Breast epithelium (tissue), 3 donors: ENCODE measurements at regions not wholly inside any gene's neighbourhood (a gene's known extent, or its start where the extent isn't known, plus 50 kb on each side); places are given as distances from the start of the nearest gene placed in this dataset.

Experiments
- POLR2A ChIP-seq: fragments of 450-650 bp; IDR thresholded peaks from one replicate; pipeline ENCODE4 v1.6.1; 2016; ENCODE audit warnings: antibody characterized with exemption, mild to moderate bottlenecking, moderate library complexity
- TF ChIP-seq, protein P1 (sequence below), 3 donors: fragments of 450-650 bp; IDR thresholded peaks; one replicate each; pipeline ENCODE4 v1.5.1; 2016 to 2017; ENCODE audit warnings: antibody characterized with exemption in 3 of 3, mild to moderate bottlenecking in 3 of 3, moderate library complexity in 3 of 3

DNA sequence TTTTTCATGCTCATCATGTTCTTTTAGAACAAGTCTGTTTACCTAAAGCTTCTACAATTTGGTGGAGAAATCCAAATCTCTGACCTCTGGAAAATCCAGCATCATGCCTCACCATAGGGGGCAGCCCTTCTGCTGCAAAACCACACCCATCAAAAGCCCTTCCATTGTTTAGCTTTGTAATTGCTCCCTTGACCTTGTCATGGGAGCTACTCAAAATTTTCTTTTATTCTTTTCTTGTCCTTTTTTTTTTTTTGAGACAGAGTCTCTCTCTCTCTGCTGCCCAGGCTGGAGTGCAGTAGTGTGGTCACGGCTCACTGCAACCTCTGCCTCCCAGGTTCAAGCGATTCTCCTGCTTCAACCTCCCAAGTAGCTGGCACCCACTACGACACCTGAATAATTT is 234.4 kb downstream of the NEBL start:
- TF ChIP-seq, protein P1, sequence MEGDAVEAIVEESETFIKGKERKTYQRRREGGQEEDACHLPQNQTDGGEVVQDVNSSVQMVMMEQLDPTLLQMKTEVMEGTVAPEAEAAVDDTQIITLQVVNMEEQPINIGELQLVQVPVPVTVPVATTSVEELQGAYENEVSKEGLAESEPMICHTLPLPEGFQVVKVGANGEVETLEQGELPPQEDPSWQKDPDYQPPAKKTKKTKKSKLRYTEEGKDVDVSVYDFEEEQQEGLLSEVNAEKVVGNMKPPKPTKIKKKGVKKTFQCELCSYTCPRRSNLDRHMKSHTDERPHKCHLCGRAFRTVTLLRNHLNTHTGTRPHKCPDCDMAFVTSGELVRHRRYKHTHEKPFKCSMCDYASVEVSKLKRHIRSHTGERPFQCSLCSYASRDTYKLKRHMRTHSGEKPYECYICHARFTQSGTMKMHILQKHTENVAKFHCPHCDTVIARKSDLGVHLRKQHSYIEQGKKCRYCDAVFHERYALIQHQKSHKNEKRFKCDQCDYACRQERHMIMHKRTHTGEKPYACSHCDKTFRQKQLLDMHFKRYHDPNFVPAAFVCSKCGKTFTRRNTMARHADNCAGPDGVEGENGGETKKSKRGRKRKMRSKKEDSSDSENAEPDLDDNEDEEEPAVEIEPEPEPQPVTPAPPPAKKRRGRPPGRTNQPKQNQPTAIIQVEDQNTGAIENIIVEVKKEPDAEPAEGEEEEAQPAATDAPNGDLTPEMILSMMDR (IDR thresholded peaks at IDR 0.05): no peak
- TF ChIP-seq POLR2A: no peak
